Upper lobe of left lung (tissue), 6 donors: ENCODE measurements at regions not wholly inside any gene's neighbourhood (a gene's known extent, or its start where the extent isn't known, plus 50 kb on each side); places are given as distances from the start of the nearest gene placed in this dataset.

Experiments used
- ATAC-seq, 2 donors: fragments of 200-7000 bp; cut with Tn5 transposase; one replicate each; pipeline ENCODE4 v1.9.1; 2022; ENCODE audit warnings: mild to moderate bottlenecking in 2 of 2, moderate library complexity in 2 of 2; ENCODE audit not compliant: low FRiP score in 2 of 2
- DNase-seq, 2 donors: peaks; one replicate each; pipeline ENCODE4 v3.0.0-alpha.2; 2019 to 2020
- H3K27ac ChIP-seq, 4 donors: fragments of 200-600 bp; sonication (generic); one replicate each; pipeline ENCODE4 v1.5.1; 2016 to 2019
- H3K27me3 ChIP-seq, 4 donors: fragments of 200-600 bp; sonication (generic); one replicate each; pipeline ENCODE4 v1.5.1; 2017 to 2019
- H3K36me3 ChIP-seq, 4 donors: fragments of 200-600 bp; sonication (generic); one replicate each; pipeline ENCODE4 v1.5.1; 2016 to 2019
- H3K4me1 ChIP-seq, 4 donors: fragments of 200-600 bp; sonication (generic); one replicate each; pipeline ENCODE4 v1.5.1; 2018 to 2019
- H3K4me3 ChIP-seq, 4 donors: fragments of 200-600 bp; sonication (generic); one replicate each; pipeline ENCODE4 v1.5.1; 2017 to 2019; ENCODE audit warnings: mild to moderate bottlenecking in 2 of 4, moderate library complexity in 1 of 4
- H3K9me3 ChIP-seq, 4 donors: fragments of 200-600 bp; sonication (generic); one replicate each; pipeline ENCODE4 v1.5.1; 2018 to 2019
- EP300 ChIP-seq, 4 donors: sonication (generic); formaldehyde crosslinking; IDR thresholded peaks; one replicate each; pipeline ENCODE4 v1.5.1; 2017; ENCODE audit warnings: antibody characterized with exemption in 4 of 4, control low read depth in 2 of 4
- POLR2A ChIP-seq, 4 donors: fragments of 450-650 bp; IDR thresholded peaks; one replicate each; pipeline ENCODE4 v1.5.1; 2016 to 2017; ENCODE audit warnings: antibody characterized with exemption in 4 of 4, mild to moderate bottlenecking in 2 of 4
- POLR2AphosphoS5 ChIP-seq, 2 donors: sonication (generic); formaldehyde crosslinking; IDR thresholded peaks; one replicate each; pipeline ENCODE4 v1.5.1; 2017; ENCODE audit warnings: antibody characterized with exemption in 2 of 2
- WGBS, 2 donors: methylation state at CpG; one replicate each; pipeline ENCODE4 v1.1.5; 2017 to 2018; 5-methylcytosine and 5-hydroxymethylcytosine counted together
- TF ChIP-seq, protein P1 (sequence below), 6 experiments: fragments of 450-650 bp in 4 of 6; fragments of 200-600 bp in 2 of 6; sonication (generic) in 2 of 6; IDR thresholded peaks; one replicate each; pipeline ENCODE4 v1.5.1; 2016 to 2019; ENCODE audit warnings: antibody characterized with exemption in 6 of 6
- donor health status: DM: no; HTN: no; CAD: no; lungs with moderate emphysema.
- donor health status: DM: no; HTN: yes; CAD: no; lungs with severe emphysema.

DNA sequence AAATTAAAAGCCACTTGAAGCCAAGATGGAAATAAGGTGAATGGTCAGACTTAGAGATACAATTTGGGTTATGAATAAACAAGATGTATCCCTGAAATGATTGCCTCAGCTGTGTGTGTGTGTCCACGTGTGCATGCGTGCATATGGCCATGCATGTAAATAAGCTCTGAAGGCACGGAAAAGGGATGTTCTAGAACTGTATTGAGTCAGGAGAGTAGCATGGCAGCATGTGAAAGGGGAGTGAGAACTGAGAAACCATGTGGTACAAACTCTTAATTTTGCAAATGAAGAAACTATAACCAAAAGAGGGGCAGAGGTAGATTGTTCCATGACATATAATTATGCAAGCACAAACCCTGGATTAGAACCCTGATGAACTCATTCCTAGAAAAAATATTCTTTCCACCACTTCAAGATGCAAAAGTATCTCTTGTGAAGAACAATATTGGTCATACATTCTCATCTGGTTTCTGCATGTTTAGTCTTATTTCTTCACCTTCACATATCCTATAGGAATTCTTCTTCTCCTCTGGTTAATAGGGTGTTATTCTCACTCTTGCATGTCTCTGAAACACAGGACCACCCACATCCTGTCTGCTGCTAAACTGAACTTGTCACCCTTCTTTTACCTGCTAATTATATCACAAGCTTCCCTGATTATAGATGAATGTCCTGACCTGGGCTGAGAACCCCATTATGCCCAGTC is 455.8 kb downstream of the SETBP1 start:
- H3K27me3 ChIP-seq = no peaks in the 10 kb centered on the region
- 89 to 92% methylated on average over 3 of the region's 3 CpGs for WGBS, 2 donors
- TF ChIP-seq POLR2AphosphoS5 (IDR thresholded peaks at IDR 0.05) = no peak
- TF ChIP-seq POLR2A (IDR thresholded peaks at IDR 0.05) = no peak
- no peak for TF ChIP-seq EP300 (IDR thresholded peaks at IDR 0.05)
- TF ChIP-seq, protein P1, sequence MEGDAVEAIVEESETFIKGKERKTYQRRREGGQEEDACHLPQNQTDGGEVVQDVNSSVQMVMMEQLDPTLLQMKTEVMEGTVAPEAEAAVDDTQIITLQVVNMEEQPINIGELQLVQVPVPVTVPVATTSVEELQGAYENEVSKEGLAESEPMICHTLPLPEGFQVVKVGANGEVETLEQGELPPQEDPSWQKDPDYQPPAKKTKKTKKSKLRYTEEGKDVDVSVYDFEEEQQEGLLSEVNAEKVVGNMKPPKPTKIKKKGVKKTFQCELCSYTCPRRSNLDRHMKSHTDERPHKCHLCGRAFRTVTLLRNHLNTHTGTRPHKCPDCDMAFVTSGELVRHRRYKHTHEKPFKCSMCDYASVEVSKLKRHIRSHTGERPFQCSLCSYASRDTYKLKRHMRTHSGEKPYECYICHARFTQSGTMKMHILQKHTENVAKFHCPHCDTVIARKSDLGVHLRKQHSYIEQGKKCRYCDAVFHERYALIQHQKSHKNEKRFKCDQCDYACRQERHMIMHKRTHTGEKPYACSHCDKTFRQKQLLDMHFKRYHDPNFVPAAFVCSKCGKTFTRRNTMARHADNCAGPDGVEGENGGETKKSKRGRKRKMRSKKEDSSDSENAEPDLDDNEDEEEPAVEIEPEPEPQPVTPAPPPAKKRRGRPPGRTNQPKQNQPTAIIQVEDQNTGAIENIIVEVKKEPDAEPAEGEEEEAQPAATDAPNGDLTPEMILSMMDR (IDR thresholded peaks at IDR 0.05) = no peak
- H3K9me3 ChIP-seq = no peaks in the 10 kb centered on the region
- no peak overlapping the region for H3K27ac ChIP-seq
- no peak overlapping the region for H3K4me3 ChIP-seq
- H3K36me3 ChIP-seq = no peaks in the 10 kb centered on the region
- no peaks in the 10 kb centered on the region for H3K4me1 ChIP-seq
- DNase-seq (no peak), ATAC-seq (no peak)

DNA sequence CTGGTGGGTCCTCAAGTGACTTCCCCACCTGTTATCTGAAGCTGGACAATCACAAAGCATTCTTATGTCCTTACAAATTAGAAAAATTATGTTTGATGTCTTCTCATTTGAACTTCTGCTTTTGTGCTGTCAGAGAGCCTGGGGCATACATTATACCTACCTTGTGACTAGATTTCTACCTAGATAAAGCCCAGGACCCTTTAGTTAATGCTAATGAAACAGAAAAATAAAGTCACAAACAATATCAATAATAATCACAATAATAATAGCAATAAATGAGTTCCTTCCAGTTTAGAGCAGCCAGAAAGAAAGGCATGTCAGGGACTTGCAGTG is 456.4 kb downstream of the SETBP1 start:
- H3K4me3 ChIP-seq = no peak overlapping the region
- ATAC-seq (no peak), DNase-seq (no peak)
- no peaks in the 10 kb centered on the region for H3K27me3 ChIP-seq
- no peaks in the 10 kb centered on the region for H3K9me3 ChIP-seq
- TF ChIP-seq POLR2A (IDR thresholded peaks at IDR 0.05) (no peak), EP300 (IDR thresholded peaks at IDR 0.05) (no peak), POLR2AphosphoS5 (IDR thresholded peaks at IDR 0.05) (no peak)
- TF ChIP-seq, protein P1 (IDR thresholded peaks at IDR 0.05) = no peak
- H3K36me3 ChIP-seq = no peaks in the 10 kb centered on the region
- no peak overlapping the region for H3K27ac ChIP-seq
- no peaks in the 10 kb centered on the region for H3K4me1 ChIP-seq

DNA sequence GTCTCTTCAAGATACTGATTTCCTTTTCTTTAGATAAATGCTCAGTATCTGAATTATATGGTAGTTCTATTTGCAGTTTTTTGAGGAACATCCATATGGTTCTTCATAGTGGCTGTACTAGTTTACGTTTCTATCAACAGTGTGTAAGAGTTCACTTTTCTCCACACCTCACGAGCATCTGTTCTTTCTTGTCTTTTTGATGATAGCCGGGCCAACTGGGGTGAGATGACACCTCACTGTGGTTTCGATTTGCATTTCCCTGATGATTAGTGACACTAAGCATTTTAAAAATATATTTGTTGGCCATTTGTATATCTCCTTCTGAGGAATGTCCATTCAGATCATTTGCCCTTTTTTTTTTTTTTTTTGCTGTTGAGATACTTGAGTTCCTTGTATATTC is 458.8 kb downstream of the SETBP1 start:
- H3K4me1 ChIP-seq = no peaks in the 10 kb centered on the region
- no peaks in the 10 kb centered on the region for H3K9me3 ChIP-seq
- H3K36me3 ChIP-seq = no peaks in the 10 kb centered on the region
- H3K27me3 ChIP-seq = no peaks in the 10 kb centered on the region
- no peak overlapping the region for H3K27ac ChIP-seq
- no peak overlapping the region for H3K4me3 ChIP-seq
- TF ChIP-seq POLR2A (IDR thresholded peaks at IDR 0.05) = no peak
- no peak for TF ChIP-seq EP300 (IDR thresholded peaks at IDR 0.05)
- TF ChIP-seq POLR2AphosphoS5 (IDR thresholded peaks at IDR 0.05) = no peak
- TF ChIP-seq, protein P1 (IDR thresholded peaks at IDR 0.05) = no peak
- ATAC-seq (no peak), DNase-seq (no peak)
- WGBS, 2 donors = 89 to 95% methylated on average over 4 of the region's 4 CpGs

DNA sequence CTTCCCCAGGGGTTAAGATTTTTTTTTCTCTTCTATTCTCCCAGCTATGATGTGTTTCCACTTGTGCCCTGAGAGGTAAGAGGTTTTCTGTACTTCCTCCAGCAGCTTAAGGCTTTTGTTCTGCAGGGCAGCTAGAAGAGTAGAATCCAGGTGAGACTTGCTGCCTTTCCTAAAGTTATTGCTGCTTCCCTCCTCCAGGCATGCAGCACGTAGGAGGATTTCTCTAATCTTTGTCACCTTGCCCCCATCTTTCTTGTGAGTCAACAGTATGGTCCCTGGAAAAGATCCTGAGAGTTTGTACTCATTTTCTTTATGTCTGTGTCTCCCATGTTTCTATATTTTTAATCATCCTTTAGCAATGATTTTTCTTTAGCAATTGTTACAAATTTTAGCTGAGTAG is 462.2 kb downstream of the SETBP1 start:
- H3K4me3 ChIP-seq = no peak overlapping the region
- DNase-seq = no peak
- ATAC-seq = no peak
- H3K9me3 ChIP-seq = no peaks in the 10 kb centered on the region
- H3K27ac ChIP-seq = no peak overlapping the region
- H3K36me3 ChIP-seq = no peaks in the 10 kb centered on the region
- H3K4me1 ChIP-seq = no peaks in the 10 kb centered on the region
- 57 to 64% methylated on average over 1 of the region's 1 CpG for WGBS, 2 donors
- no peaks in the 10 kb centered on the region for H3K27me3 ChIP-seq
- TF ChIP-seq, protein P1 (IDR thresholded peaks at IDR 0.05) = no peak
- no peak for TF ChIP-seq EP300 (IDR thresholded peaks at IDR 0.05)

DNA sequence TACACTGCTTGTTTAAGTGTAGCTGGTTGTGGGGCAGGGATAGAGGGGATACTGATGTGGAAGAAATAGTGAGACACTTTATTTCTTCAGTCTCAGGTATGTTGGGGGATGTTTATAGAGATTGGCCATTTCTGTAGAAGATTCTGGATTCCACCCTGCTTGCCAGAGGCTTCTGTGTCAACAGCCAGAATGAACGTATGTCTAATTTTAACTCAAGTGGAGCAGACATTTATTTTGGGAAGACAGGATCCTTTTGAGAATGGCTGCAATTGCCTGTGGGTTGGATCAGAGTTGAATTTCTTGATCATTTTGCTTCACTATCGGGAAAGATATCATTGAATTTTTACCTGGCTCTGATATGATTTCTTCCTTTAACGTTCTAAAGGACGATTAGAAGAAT is 465.6 kb upstream of the SLC14A2 start:
- no peaks in the 10 kb centered on the region for H3K36me3 ChIP-seq
- no peak overlapping the region for H3K4me3 ChIP-seq
- no peaks in the 10 kb centered on the region for H3K4me1 ChIP-seq
- H3K9me3 ChIP-seq = no peaks in the 10 kb centered on the region
- H3K27me3 ChIP-seq = no peaks in the 10 kb centered on the region
- no peak overlapping the region for H3K27ac ChIP-seq
- WGBS, 2 donors = 79 to 91% methylated on average over 4 of the region's 4 CpGs
- no peak for ATAC-seq
- TF ChIP-seq EP300 (IDR thresholded peaks at IDR 0.05) (no peak), POLR2A (IDR thresholded peaks at IDR 0.05) (no peak), POLR2AphosphoS5 (IDR thresholded peaks at IDR 0.05) (no peak)
- TF ChIP-seq, protein P1 (IDR thresholded peaks at IDR 0.05) = no peak
- DNase-seq = no peak
